SH-SY5Y (cell line): ENCODE measurements at regions not wholly inside any gene's neighbourhood (a gene's known extent, or its start where the extent isn't known, plus 50 kb on each side); places are given as distances from the start of the nearest gene placed in this dataset.

Experiments used
- GATA2 ChIP-seq: IDR thresholded peaks from 2 replicates; pipeline ENCODE4 v1.6.1; 2011; ENCODE audit warnings: mild to moderate bottlenecking, low read depth, low read length
- GATA3 ChIP-seq: IDR thresholded peaks from 2 replicates; pipeline ENCODE4 v1.6.1; 2011; ENCODE audit warnings: low read depth, mild to moderate bottlenecking, low read length, moderate library complexity

DNA sequence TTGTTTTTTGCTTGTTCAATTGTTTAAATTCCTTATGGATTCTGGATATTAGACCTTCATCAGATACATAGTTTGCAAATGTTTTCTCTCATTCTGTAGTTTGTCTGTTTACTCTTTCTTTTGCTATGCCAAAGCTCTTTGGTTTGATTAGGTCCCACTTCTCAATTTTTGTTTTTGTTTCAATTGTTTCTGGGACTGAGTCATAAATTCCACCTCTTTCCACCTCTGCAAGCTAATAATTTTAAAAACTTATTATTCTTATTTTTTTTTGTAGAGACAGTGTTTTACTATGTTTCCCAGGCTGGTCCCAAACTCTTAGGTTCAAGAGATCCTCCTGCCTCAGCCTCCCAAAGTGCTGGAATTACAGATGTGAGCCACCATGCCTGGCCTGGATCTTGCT is 226.8 kb upstream of the GPRIN3 start:
- TF ChIP-seq GATA2 (no peak), GATA3 (no peak)
